ENCODE measurements at regions not wholly inside any gene's neighbourhood (a gene's known extent, or its start where the extent isn't known, plus 50 kb on each side); places are given as distances from the start of the nearest gene placed in this dataset.

DNA sequence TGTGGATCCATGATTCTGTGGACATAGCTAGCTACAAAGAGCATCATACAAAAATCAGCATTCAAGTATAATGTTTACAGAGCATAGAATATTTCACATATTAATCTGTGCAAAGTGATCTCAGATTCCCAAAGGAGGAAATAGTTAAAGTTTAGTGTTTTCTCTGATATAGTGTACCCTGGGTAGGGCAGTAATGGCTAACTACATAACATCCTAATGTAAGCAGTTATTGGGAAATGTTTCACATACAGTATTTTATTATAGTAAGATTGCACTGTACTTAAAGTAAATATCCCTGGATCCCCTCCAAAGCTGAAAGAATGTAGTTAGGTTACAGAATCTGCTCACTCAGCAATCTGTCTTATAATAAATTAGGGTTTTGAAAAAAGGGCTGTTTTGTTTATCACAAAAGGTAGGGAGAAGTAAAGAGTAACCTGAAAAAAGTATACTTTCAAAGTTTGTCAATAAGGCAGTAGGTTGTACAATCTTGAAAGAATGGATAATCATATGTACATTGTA, 52.5 kb upstream of the SMARCA2 start:
- Mint-ChIP-seq H3K36me3 (ENCODE audit: low read depth) (no peaks in the 10 kb centered on the region), H3K27me3 (ENCODE audit: low read depth) (peaks cover 11% of the 10 kb centered on the region), H3K4me1 (ENCODE audit: low read depth) (no peaks in the 10 kb centered on the region), H3K27ac (no peak overlapping the region), H3K9me3 (no peaks in the 10 kb centered on the region), H3K4me3 (ENCODE audit: low read depth) (no peak overlapping the region)
- no peak for DNase-seq (ENCODE audit: low spot score)
- intact Hi-C loops (cut with micrococcal nuclease): no loop called here

DNA sequence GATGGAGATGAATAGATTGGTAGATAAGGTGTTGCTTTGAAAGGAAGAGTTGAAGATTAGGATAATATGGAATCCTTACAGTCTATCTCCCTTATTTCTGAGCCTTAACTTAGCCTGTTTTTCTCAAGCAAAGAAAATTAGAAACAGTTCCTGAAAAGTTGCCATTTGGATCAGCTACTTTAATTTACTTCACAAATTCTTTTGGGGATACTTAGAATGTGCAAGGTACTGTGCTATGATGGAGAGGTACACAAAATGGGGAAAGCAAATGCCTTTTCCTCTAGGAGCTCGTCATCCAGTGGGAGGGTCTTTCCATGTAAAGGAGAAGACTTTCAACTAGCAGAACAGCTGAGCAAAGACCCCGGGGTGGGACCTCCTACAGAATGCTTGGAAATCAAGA, 51.1 kb upstream of the SMARCA2 start:
- Mint-ChIP-seq H3K4me1 (ENCODE audit: low read depth) (no peaks in the 10 kb centered on the region), H3K4me3 (ENCODE audit: low read depth) (no peak overlapping the region), H3K36me3 (ENCODE audit: low read depth) (no peaks in the 10 kb centered on the region), H3K27ac (no peak overlapping the region), H3K9me3 (no peaks in the 10 kb centered on the region), H3K27me3 (ENCODE audit: low read depth) (peaks cover 14% of the 10 kb centered on the region)
- intact Hi-C loops (cut with micrococcal nuclease): no loop called here
- no peak for DNase-seq (ENCODE audit: low spot score)

Measured in activated T-helper 2 cell treated with anti-CD3 and anti-CD28 coated beads, Interferon-gamma antibody, Interleukin-2, Interleukin-4, amounts not matched to agents 10 μg/mL and 5 μg/mL and 100 μg/mL, durations not matched to agents 14 hours and 24 hours and 36 hours (primary cell).